Cardiac muscle cell (in vitro differentiated cells and primary cell): ENCODE measurements at regions not wholly inside any gene's neighbourhood (a gene's known extent, or its start where the extent isn't known, plus 50 kb on each side); places are given as distances from the start of the nearest gene placed in this dataset.

Experiments used
- DNase-seq, 2 donors: peaks; one replicate each; pipeline versions ENCODE4 v3.0.0 to v3.0.0-alpha.2; 2010 to 2017; ENCODE audit warnings: low read depth in 1 of 2, low spot score in 1 of 2
- H3K27ac ChIP-seq: fragments of 200-600 bp; sonication (generic); 2 replicates; pipeline ENCODE4 v1.5.1; 2016
- H3K27me3 ChIP-seq: fragments of 200-600 bp; sonication (generic); 2 replicates; pipeline ENCODE4 v1.6.0; 2016; ENCODE audit warnings: control low read depth
- H3K36me3 ChIP-seq: fragments of 200-600 bp; sonication (generic); 2 replicates; pipeline ENCODE4 v1.5.1; 2016; ENCODE audit warnings: control low read depth
- H3K4me1 ChIP-seq: fragments of 200-600 bp; sonication (generic); 2 replicates; pipeline ENCODE4 v1.8.1; 2017; ENCODE audit warnings: low read depth, mild to moderate bottlenecking, mixed run types
- H3K4me3 ChIP-seq: fragments of 200-600 bp; sonication (generic); 2 replicates; pipeline ENCODE4 v1.5.1; 2016; ENCODE audit warnings: mild to moderate bottlenecking
- H3K9me3 ChIP-seq: fragments of 200-600 bp; sonication (generic); 2 replicates; pipeline ENCODE4 v1.5.1; 2017; ENCODE audit warnings: low read depth, mild to moderate bottlenecking, control low read depth
- TF ChIP-seq, protein P1 (sequence below): IDR thresholded peaks from 2 replicates; pipeline ENCODE4 v1.5.1; 2012; ENCODE audit warnings: low read depth, mild to moderate bottlenecking, low read length

DNA sequence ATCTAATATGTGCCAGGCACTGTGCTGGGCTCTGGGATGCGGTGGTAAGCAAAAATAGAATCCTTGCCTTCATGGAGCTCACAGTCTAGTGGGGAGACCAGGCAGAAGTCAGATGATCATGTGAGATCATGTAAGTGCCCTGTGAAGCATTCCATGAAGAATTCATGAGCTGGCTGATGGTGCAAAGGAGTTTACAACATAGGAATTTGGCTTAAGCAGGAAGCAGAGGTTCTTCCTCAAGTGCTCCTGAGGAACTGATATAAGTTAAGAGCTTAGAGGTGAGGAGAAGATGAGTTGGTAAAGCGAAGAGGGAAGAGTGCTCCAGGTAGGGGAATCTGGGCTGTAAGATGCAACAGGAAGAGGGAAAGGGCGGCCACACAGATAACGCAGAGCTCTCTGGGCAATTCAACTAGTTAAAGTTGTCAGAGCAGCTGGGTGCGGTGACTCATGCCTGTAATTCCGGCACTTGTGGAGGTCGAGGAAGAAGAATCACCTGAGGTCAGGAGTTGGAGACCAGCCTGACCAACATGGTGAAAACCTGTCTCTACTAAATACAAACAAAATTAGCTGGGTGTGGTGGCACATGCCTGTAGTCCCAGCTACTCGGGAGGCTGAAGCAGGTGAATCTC, 78.5 kb upstream of the SPATA31D4 start:
- H3K4me1 ChIP-seq: peaks cover 4% of the 10 kb centered on the region
- peaks cover 61% of the 10 kb centered on the region for H3K27me3 ChIP-seq
- H3K4me3 ChIP-seq: no peak overlapping the region
- H3K9me3 ChIP-seq: no peaks in the 10 kb centered on the region
- TF ChIP-seq, protein P1, sequence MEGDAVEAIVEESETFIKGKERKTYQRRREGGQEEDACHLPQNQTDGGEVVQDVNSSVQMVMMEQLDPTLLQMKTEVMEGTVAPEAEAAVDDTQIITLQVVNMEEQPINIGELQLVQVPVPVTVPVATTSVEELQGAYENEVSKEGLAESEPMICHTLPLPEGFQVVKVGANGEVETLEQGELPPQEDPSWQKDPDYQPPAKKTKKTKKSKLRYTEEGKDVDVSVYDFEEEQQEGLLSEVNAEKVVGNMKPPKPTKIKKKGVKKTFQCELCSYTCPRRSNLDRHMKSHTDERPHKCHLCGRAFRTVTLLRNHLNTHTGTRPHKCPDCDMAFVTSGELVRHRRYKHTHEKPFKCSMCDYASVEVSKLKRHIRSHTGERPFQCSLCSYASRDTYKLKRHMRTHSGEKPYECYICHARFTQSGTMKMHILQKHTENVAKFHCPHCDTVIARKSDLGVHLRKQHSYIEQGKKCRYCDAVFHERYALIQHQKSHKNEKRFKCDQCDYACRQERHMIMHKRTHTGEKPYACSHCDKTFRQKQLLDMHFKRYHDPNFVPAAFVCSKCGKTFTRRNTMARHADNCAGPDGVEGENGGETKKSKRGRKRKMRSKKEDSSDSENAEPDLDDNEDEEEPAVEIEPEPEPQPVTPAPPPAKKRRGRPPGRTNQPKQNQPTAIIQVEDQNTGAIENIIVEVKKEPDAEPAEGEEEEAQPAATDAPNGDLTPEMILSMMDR: no peak
- DNase-seq: no peak
- no peak overlapping the region for H3K27ac ChIP-seq
- H3K36me3 ChIP-seq: no peaks in the 10 kb centered on the region

DNA sequence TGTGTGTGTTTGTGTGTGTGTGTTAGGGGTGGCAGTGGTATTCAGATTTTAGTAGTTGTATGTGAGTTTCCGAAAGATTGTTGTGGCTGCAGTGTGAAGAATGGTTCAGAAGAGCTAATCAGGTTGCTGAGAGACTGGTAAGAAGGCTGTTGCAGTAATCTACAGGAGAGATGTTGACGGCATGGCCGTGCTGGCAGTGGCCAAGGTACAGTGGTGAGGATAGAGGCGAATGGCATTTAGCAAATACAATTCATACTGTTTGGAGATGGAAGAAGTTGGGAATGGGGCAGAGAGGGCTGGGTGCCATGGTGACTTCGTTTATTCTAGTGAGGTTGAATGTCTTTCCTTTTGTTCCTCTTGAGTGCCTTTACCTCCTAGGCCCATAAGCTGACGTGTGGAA, 77.5 kb upstream of the SPATA31D4 start:
- no peaks in the 10 kb centered on the region for H3K9me3 ChIP-seq
- peaks cover 4% of the 10 kb centered on the region for H3K4me1 ChIP-seq
- TF ChIP-seq, protein P1: no peak
- no peak overlapping the region for H3K27ac ChIP-seq
- H3K27me3 ChIP-seq: peaks cover 66% of the 10 kb centered on the region
- DNase-seq: peak in 1 of 2 donors; percentile 15
- no peaks in the 10 kb centered on the region for H3K36me3 ChIP-seq
- no peak overlapping the region for H3K4me3 ChIP-seq

DNA sequence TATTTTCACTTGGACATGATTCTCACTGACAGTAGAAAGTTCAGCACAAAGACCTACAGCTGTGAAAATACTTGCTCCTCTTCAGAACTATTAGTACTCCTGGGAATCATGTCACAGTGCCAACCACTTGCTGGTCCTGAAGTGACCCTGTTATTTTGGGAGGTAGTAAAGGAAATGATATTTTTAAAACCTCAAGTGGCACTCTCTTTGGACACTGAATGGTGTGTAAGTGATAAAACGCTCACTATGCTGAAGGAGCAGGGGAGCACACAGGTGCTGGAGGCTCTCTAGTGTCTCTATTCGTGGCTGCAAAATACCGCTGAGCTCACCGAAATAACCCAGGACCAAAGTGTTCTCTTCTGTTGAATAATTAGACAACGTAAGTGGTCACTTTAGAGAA, 76.9 kb upstream of the SPATA31D4 start:
- Histone ChIP-seq H3K4me3 (no peak overlapping the region), H3K27ac (no peak overlapping the region), H3K27me3 (peaks cover 65% of the 10 kb centered on the region), H3K4me1 (peaks cover 4% of the 10 kb centered on the region), H3K9me3 (no peaks in the 10 kb centered on the region), H3K36me3 (no peaks in the 10 kb centered on the region)
- DNase-seq: peak in 1 of 2 donors; percentile 82
- TF ChIP-seq, protein P1: no peak

DNA sequence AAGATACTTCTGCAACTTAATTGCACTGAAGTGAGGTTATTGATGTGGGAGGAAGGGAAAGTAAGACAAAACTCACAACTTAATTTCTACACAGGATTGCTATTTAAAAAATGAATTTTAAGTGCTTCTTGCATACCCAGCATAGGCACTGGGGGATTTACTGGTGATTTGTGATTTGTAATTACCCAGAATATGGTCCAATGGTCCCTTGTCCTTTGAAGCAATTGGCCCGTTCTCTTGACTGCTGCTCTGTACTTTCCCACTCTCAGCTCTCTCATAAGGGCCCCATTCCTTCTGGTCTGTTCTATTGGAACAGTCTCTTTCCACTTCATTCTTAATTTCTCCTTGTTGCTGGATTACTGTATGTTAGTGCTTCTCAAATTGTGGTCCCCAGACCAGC, 75.4 kb upstream of the SPATA31D4 start:
- no peak overlapping the region for H3K4me3 ChIP-seq
- H3K27ac ChIP-seq: no peak overlapping the region
- no peaks in the 10 kb centered on the region for H3K9me3 ChIP-seq
- no peak for DNase-seq
- H3K27me3 ChIP-seq: peaks cover 59% of the 10 kb centered on the region
- no peaks in the 10 kb centered on the region for H3K36me3 ChIP-seq
- peaks cover 4% of the 10 kb centered on the region for H3K4me1 ChIP-seq
- TF ChIP-seq, protein P1: no peak

DNA sequence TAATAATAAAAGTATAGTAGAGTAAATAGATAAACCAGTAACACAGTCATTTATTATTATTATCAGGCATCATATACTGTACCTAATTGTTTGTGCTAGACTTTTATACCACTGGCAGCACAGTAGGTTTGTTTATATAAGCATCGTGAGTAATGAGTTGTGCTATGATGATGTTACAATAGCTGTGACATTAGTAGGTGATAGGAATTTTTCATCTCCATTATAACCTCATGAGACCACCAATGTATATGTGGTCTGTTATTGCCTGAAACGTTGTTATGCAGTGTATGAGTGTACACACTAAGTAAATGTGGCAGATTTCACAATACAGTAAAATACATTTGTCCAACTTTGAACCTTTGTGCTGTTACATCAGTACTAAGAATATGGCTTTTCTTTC, 72.7 kb upstream of the SPATA31D4 start:
- no peak for DNase-seq
- H3K4me1 ChIP-seq: no peaks in the 10 kb centered on the region
- no peak overlapping the region for H3K4me3 ChIP-seq
- no peaks in the 10 kb centered on the region for H3K36me3 ChIP-seq
- H3K9me3 ChIP-seq: no peaks in the 10 kb centered on the region
- peaks cover 65% of the 10 kb centered on the region for H3K27me3 ChIP-seq
- H3K27ac ChIP-seq: no peak overlapping the region
- TF ChIP-seq, protein P1: no peak
